ENCODE measurements at regions not wholly inside any gene's neighbourhood (a gene's known extent, or its start where the extent isn't known, plus 50 kb on each side); places are given as distances from the start of the nearest gene placed in this dataset.
"Not testable (repeated sequence)": the region's sequence is repeated elsewhere in the genome, so short reads cannot be mapped to it uniquely, and the experiment has no call there.

DNA sequence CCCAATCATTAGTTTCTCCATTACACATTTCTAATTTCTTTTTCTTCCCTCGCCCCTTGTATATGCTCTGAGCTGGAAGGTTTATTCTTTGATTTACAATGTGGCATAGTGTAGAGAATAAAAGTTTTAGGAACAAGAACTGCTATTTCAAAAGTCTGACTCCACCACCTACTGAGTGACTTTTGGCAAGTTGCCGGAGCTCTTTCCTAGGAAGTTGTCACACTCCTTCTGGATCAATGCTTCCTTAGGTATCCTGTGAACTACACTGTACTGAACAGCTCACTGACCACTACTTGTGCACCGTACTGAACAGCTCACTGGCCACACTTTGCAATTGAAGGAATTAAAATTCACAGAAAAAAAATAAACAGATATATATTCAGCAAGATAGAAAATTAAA is 458.2 kb downstream of the FRK start:
- TF ChIP-seq, protein P1, sequence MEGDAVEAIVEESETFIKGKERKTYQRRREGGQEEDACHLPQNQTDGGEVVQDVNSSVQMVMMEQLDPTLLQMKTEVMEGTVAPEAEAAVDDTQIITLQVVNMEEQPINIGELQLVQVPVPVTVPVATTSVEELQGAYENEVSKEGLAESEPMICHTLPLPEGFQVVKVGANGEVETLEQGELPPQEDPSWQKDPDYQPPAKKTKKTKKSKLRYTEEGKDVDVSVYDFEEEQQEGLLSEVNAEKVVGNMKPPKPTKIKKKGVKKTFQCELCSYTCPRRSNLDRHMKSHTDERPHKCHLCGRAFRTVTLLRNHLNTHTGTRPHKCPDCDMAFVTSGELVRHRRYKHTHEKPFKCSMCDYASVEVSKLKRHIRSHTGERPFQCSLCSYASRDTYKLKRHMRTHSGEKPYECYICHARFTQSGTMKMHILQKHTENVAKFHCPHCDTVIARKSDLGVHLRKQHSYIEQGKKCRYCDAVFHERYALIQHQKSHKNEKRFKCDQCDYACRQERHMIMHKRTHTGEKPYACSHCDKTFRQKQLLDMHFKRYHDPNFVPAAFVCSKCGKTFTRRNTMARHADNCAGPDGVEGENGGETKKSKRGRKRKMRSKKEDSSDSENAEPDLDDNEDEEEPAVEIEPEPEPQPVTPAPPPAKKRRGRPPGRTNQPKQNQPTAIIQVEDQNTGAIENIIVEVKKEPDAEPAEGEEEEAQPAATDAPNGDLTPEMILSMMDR (IDR thresholded peaks at IDR 0.05; ENCODE audit: low read depth, low read length), result no peak
- no peak overlapping the region for H3K4me3 ChIP-seq (ENCODE audit: low read depth, low read length)

DNA sequence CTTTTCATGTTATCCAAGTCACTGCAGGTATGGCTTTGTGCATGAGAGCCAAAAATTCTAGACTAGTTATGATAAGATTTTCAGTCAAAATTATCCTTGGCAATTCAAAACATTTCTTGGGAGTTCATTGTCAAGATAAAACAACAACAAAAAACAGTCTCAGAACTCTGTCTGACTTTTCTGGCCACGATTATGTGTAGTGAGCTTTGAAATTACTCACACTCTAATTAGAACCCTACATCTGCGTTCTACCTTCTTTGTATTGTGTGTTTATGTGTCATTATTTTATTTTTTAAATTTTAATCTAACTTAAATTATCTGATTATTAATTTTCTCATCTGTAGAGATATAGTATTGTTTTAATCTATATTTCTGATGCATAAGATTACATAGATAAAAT is 459.2 kb downstream of the FRK start:
- TF ChIP-seq, protein P1 (IDR thresholded peaks at IDR 0.05; ENCODE audit: low read depth, low read length), result no peak
- no peak overlapping the region for H3K4me3 ChIP-seq (ENCODE audit: low read depth, low read length)

DNA sequence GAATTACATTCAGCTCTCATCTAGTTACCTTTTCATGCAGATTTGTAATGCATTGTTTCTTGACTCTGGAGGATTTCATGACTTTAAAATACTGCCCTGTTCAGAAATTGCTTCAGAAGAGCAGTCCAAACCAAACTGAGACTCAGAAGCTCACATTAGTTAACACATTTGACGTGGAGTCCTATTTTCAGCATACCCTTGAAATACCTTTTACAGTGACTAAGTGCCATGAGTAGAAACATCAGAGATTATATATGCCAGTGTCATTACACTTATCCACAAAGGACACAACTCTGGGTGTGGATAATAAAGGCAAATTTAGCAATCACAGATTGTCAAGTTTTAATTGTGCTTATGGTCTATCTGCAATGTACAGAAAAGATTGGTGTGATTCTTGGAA is 459.6 kb downstream of the FRK start:
- TF ChIP-seq, protein P1 (IDR thresholded peaks at IDR 0.05; ENCODE audit: low read depth, low read length), result no peak
- no peak overlapping the region for H3K4me3 ChIP-seq (ENCODE audit: low read depth, low read length)

DNA sequence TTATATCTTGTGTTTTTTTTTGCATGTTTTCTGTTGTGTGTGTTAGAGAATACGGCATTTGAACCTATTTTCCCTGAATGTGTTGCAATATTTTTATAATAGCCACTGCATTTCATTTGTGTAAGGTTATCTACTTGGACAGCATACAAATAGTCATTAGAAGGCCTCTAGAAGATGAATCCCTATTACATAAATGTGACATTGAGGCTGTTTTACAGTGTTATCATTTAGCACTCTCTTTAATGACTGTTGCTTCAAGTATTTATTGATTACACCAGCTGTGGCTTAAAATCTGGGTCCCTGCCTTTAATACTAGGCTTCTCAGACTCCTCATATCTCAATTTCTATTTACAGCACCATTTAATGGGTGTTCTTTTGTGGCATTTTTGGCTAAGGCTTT is 465.8 kb downstream of the FRK start:
- no peak overlapping the region for H3K4me3 ChIP-seq (ENCODE audit: low read depth, low read length)
- TF ChIP-seq, protein P1 (IDR thresholded peaks at IDR 0.05; ENCODE audit: low read depth, low read length), result no peak

DNA sequence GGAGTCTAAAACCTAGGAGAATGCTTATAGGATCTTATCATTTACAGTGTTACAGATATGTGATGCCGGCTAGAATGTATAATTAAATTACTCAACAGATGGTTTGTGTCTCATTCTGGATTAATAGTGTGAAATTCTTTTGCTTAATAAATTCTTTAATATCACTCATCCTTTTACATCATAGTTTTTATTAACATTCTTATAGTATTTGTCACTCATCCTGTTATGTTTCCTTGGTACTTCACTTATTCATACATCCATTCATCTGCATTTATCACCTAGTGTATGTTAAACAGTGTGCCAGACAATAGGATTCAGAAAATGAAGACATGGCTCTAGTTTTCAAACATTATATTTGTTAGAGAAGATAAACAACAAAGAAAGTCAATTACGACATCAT is 468.7 kb downstream of the FRK start:
- TF ChIP-seq, protein P1 (IDR thresholded peaks at IDR 0.05; ENCODE audit: low read depth, low read length), result no peak
- H3K4me3 ChIP-seq (ENCODE audit: low read depth, low read length), result no peak overlapping the region

DNA sequence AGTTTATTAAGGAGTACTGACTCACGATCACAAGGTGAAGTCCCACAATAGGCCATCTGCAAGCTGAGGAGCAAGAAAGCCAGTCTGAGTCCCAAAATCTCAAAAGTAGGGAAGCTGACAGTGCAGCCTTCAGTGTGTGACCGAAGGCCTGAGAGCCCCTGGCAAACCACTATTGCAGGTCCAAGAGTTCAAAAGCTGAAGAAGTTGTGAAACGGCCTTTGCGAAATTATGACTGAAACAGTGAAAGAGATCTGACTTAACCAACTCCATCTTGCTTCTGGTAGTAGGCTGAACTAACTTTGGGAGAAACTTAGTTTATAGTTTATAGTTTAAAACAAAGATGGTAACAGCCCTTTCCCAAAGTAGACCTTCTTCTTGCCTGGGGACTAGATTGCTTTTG is 471.6 kb downstream of the FRK start:
- H3K4me3 ChIP-seq (ENCODE audit: low read depth, low read length), result not testable (repeated sequence)

DNA sequence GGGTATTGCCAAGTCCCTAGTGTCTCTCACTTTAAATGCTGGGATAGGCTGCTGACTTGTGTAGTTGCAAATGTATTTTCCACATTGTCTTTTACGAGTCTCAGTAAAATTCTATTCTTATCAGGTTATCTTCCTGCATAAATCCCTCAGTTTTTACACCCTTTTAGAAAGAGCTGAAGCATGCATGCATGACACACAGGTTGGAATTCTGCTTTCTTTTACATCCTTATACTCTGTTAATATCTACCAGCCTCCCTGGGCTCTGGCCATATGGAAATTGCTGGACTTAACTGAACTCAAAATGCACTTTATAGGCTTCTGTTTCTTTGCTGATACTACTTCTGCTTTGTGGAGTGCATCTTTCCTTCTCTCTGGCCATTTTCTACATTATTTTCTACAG is 477.4 kb downstream of the FRK start:
- no peak overlapping the region for H3K4me3 ChIP-seq (ENCODE audit: low read depth, low read length)
- TF ChIP-seq, protein P1 (IDR thresholded peaks at IDR 0.05; ENCODE audit: low read depth, low read length), result no peak

DNA sequence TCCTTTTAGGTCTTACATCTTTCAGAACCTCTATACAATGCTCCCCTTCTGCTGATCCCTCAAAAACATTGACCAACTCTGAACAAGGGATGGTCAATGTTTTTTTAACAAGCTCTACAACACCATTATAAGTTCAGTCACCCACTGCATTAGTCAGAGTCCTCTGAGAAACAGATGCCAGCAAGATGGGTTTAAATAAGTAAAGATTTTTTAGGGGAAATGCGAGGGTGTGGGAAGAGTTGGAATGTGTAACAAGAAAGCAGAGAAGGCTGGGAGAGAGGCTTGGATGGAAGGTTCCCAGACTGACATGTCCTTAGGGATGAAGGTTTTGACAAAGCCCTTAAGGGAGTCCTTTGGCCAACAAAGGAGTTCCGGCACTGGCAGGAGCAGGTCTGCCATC is 478.3 kb downstream of the FRK start:
- no peak overlapping the region for H3K4me3 ChIP-seq (ENCODE audit: low read depth, low read length)
- TF ChIP-seq, protein P1 (IDR thresholded peaks at IDR 0.05; ENCODE audit: low read depth, low read length), result no peak

DNA sequence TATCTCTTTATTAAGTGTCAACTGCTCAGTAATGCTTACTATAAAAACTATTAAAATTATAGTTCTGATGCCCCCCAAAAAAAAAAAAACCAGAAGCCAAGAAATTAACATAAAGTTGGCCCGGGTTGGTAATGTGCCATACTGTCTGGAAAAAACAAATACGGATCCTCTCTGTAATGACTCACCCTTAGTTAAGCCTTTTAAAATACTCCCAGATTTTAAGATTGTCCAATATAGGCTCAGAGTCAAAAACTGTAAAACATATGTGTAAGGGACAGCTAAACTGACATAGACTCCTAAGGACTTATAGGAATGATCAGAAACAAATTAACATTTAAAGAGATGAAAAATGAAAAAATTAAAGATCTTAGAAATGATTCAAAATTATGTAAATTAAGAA is 481.1 kb downstream of the FRK start:
- not testable (repeated sequence) for H3K4me3 ChIP-seq (ENCODE audit: low read depth, low read length)

Data from WI38 (cell line).